Gastroesophageal sphincter (tissue), 4 donors: ENCODE measurements at regions not wholly inside any gene's neighbourhood (a gene's known extent, or its start where the extent isn't known, plus 50 kb on each side); places are given as distances from the start of the nearest gene placed in this dataset.

ENCODE experiments used
- ATAC-seq: fragments of 150-250 bp; one replicate; pipeline ENCODE4 v1.9.1; 2016; ENCODE audit warnings: mild to moderate bottlenecking, moderate library complexity
- H3K27ac ChIP-seq, 4 donors: fragments of 200-600 bp; sonication (generic) in 3 of 4; 1 replicate in 3 of 4; 2 replicates in 1 of 4; pipeline ENCODE4 v1.5.1; 2016 to 2019
- H3K27me3 ChIP-seq: fragments of 200-600 bp; sonication (generic); one replicate; pipeline ENCODE4 v1.5.1; 2019
- H3K36me3 ChIP-seq, 2 donors: fragments of 200-600 bp; sonication (generic); one replicate each; pipeline ENCODE4 v1.5.1; 2019; ENCODE audit warnings: control low read depth in 1 of 2
- H3K4me1 ChIP-seq, 3 donors: fragments of 200-600 bp; sonication (generic); 1 replicate in 2 of 3; 2 replicates in 1 of 3; pipeline ENCODE4 v1.5.1; 2016 to 2019; ENCODE audit warnings: control low read depth in 2 of 3
- H3K4me3 ChIP-seq, 2 donors: fragments of 200-600 bp; sonication (generic); one replicate each; pipeline ENCODE4 v1.5.1; 2019; ENCODE audit warnings: mild to moderate bottlenecking in 1 of 2, moderate library complexity in 1 of 2
- H3K9me3 ChIP-seq, 3 donors: fragments of 200-600 bp; sonication (generic); one replicate each; pipeline ENCODE4 v1.5.1; 2017 to 2019; ENCODE audit warnings: control low read depth in 2 of 3
- EP300 ChIP-seq: sonication (generic); formaldehyde crosslinking; IDR thresholded peaks from one replicate; pipeline ENCODE4 v1.6.1; 2017; ENCODE audit warnings: antibody characterized with exemption, mild to moderate bottlenecking
- POLR2A ChIP-seq, 2 donors: fragments of 450-650 bp; IDR thresholded peaks; one replicate each; pipeline ENCODE4 v1.6.1; 2017; ENCODE audit warnings: antibody characterized with exemption in 2 of 2, mild to moderate bottlenecking in 2 of 2, moderate library complexity in 1 of 2
- POLR2AphosphoS5 ChIP-seq: sonication (generic); formaldehyde crosslinking; IDR thresholded peaks from one replicate; pipeline ENCODE4 v1.6.1; 2017; ENCODE audit warnings: antibody characterized with exemption
- WGBS, 2 donors: methylation state at CpG; one replicate each; pipeline ENCODE4 v1.1.5; 2018; ENCODE audit warnings: low coverage in 1 of 2; 5-methylcytosine and 5-hydroxymethylcytosine counted together
- TF ChIP-seq, protein P1 (sequence below), 4 experiments: fragments of 200-600 bp in 2 of 4; fragments of 450-650 bp in 2 of 4; sonication (generic) in 1 of 4; IDR thresholded peaks; one replicate each; pipeline ENCODE4 v1.5.1; 2017 to 2019; ENCODE audit warnings: antibody characterized with exemption in 4 of 4, mild to moderate bottlenecking in 2 of 4, moderate library complexity in 2 of 4

DNA sequence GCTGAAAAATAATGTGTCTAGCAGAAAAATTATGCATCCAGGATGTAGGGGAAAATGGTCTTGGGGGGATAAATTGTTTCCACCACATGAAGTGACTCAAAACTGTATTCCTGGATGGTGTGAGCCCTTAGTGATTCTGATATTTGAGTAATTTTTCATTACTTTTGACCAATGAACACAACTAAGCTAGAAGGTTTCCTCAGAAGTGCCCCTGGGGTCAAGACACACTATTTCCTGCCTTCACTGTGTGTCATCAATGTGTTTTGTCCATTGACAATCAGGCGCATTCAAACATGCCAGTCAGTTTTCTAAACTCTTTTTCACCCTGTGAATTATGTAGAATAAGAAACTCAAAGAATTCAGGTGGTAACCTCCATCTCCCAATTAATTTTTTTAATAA, 130.5 kb upstream of the REG3G start:
- H3K27me3 ChIP-seq, result no peaks in the 10 kb centered on the region
- no peak overlapping the region for H3K27ac ChIP-seq
- no peak for TF ChIP-seq EP300
- no peak for TF ChIP-seq POLR2A (IDR thresholded peaks at IDR 0.05)
- TF ChIP-seq, protein P1, sequence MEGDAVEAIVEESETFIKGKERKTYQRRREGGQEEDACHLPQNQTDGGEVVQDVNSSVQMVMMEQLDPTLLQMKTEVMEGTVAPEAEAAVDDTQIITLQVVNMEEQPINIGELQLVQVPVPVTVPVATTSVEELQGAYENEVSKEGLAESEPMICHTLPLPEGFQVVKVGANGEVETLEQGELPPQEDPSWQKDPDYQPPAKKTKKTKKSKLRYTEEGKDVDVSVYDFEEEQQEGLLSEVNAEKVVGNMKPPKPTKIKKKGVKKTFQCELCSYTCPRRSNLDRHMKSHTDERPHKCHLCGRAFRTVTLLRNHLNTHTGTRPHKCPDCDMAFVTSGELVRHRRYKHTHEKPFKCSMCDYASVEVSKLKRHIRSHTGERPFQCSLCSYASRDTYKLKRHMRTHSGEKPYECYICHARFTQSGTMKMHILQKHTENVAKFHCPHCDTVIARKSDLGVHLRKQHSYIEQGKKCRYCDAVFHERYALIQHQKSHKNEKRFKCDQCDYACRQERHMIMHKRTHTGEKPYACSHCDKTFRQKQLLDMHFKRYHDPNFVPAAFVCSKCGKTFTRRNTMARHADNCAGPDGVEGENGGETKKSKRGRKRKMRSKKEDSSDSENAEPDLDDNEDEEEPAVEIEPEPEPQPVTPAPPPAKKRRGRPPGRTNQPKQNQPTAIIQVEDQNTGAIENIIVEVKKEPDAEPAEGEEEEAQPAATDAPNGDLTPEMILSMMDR (IDR thresholded peaks at IDR 0.05), result no peak
- TF ChIP-seq POLR2AphosphoS5, result no peak
- no peaks in the 10 kb centered on the region for H3K9me3 ChIP-seq
- H3K4me1 ChIP-seq, result no peaks in the 10 kb centered on the region
- no peak for ATAC-seq
- 83 to 100% methylated on average over 1 of the region's 1 CpG for WGBS, 2 donors
- no peaks in the 10 kb centered on the region for H3K36me3 ChIP-seq
- no peak overlapping the region for H3K4me3 ChIP-seq

DNA sequence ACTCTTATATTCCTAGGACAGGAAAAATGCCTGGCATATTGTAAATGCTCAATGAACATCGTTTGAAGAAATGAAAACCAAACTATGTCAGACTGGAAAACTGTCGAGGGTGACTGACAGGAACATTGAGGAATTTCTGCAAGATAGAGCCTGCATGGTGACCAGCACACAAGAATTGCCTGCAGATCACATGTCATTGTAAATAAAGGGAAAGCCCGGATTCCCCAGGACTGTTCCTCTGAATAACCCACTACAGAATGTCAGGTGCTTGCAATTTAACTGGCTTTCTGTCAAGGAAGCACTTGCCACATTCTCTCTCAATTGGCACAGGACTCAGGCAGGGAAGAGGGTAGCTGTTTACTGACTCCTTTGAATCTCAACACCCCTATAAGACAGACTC, 129.0 kb upstream of the REG3G start:
- no peaks in the 10 kb centered on the region for H3K27me3 ChIP-seq
- no peaks in the 10 kb centered on the region for H3K9me3 ChIP-seq
- 68 to 89% methylated on average over 2 to 3 of the region's 3 CpGs for WGBS, 2 donors
- H3K4me1 ChIP-seq, result no peaks in the 10 kb centered on the region
- H3K4me3 ChIP-seq, result no peak overlapping the region
- no peak for TF ChIP-seq EP300
- TF ChIP-seq POLR2A (IDR thresholded peaks at IDR 0.05), result no peak
- no peak for TF ChIP-seq POLR2AphosphoS5
- TF ChIP-seq, protein P1 (IDR thresholded peaks at IDR 0.05), result no peak
- ATAC-seq, result no peak
- no peaks in the 10 kb centered on the region for H3K36me3 ChIP-seq
- H3K27ac ChIP-seq, result no peak overlapping the region

DNA sequence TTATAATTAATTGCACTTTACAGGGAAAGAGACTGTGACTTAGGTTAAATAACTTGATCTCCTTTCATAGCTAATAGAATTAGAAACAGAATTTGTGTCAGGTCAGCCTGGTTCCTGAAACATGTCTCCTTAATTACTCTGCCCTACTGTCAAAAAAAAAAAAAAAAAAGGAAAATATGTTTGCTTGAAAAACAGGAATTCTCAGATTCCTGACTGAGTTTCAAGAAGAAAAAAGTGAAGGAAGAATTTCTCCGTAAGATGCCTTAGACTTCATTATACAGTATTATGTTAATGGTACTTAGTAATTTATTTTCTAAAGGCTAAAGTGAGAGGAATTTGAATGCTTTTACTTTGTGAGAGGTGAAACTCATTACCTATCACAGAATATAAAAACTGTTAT, 118.4 kb upstream of the REG3G start:
- no peaks in the 10 kb centered on the region for H3K9me3 ChIP-seq
- no peaks in the 10 kb centered on the region for H3K27me3 ChIP-seq
- no peak for ATAC-seq
- 89 to 100% methylated on average over 1 of the region's 1 CpG for WGBS, 2 donors
- no peaks in the 10 kb centered on the region for H3K36me3 ChIP-seq
- TF ChIP-seq POLR2A (IDR thresholded peaks at IDR 0.05), result no peak
- no peak for TF ChIP-seq EP300
- TF ChIP-seq POLR2AphosphoS5, result no peak
- TF ChIP-seq, protein P1 (IDR thresholded peaks at IDR 0.05), result no peak
- H3K4me1 ChIP-seq, result no peaks in the 10 kb centered on the region
- H3K4me3 ChIP-seq, result no peak overlapping the region
- H3K27ac ChIP-seq, result no peak overlapping the region

DNA sequence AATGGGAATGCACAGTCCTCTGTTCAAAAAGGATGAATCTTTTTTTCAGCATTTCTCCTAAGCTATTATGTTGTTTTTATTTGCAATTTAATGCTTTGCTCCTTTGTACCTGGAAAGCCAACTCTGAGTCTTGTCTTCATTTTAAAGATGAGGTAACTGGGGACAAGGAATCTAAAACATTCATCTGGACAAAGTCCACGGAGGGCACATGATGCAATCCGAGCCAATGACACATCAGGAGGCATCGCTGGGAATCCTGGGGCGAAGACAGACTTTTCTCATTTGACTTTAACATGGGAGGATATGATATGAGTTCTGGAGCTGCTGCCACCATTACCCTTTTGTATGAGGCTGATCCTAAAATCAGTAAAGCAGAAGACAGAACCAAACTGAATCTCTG, 116.5 kb upstream of the REG3G start:
- H3K4me1 ChIP-seq, result no peaks in the 10 kb centered on the region
- H3K9me3 ChIP-seq, result no peaks in the 10 kb centered on the region
- H3K27ac ChIP-seq, result no peak overlapping the region
- WGBS, 2 donors, result 93% methylated on average over 4 of the region's 4 CpGs; no CpG with 5 or more reads in 1 of the 2 donors
- H3K27me3 ChIP-seq, result no peaks in the 10 kb centered on the region
- ATAC-seq, result no peak
- no peak overlapping the region for H3K4me3 ChIP-seq
- no peak for TF ChIP-seq POLR2AphosphoS5
- TF ChIP-seq POLR2A (IDR thresholded peaks at IDR 0.05), result no peak
- no peak for TF ChIP-seq EP300
- TF ChIP-seq, protein P1 (IDR thresholded peaks at IDR 0.05), result no peak
- H3K36me3 ChIP-seq, result no peaks in the 10 kb centered on the region

DNA sequence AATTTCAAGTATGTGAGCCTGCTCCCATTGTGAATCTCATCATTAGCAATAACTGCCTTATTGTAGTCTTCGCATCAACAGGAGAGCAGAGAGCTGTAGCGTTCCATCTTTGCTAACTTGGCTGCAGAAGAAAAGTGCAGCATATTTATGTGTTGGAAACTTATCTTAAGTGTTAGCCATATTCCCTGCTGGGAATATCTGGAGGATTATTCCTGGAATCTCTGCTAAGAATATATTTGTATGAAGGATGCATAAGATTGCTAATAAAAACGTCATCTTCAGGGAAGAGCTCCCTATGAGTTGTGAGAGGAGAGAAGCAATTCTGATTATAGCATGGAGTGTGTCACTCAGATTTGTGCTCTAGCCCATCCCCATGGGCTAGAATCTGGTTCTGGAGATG, 115.1 kb upstream of the REG3G start:
- H3K4me3 ChIP-seq, result no peak overlapping the region
- 35 to 42% methylated on average over 3 of the region's 3 CpGs for WGBS, 2 donors
- ATAC-seq, result no peak
- H3K4me1 ChIP-seq, result no peaks in the 10 kb centered on the region
- no peaks in the 10 kb centered on the region for H3K27me3 ChIP-seq
- no peaks in the 10 kb centered on the region for H3K9me3 ChIP-seq
- no peaks in the 10 kb centered on the region for H3K36me3 ChIP-seq
- no peak overlapping the region for H3K27ac ChIP-seq
- TF ChIP-seq POLR2A (IDR thresholded peaks at IDR 0.05), result no peak
- no peak for TF ChIP-seq POLR2AphosphoS5
- TF ChIP-seq EP300, result no peak
- TF ChIP-seq, protein P1 (IDR thresholded peaks at IDR 0.05), result no peak
